ENCODE measurements at regions not wholly inside any gene's neighbourhood (a gene's known extent, or its start where the extent isn't known, plus 50 kb on each side); places are given as distances from the start of the nearest gene placed in this dataset.

DNA sequence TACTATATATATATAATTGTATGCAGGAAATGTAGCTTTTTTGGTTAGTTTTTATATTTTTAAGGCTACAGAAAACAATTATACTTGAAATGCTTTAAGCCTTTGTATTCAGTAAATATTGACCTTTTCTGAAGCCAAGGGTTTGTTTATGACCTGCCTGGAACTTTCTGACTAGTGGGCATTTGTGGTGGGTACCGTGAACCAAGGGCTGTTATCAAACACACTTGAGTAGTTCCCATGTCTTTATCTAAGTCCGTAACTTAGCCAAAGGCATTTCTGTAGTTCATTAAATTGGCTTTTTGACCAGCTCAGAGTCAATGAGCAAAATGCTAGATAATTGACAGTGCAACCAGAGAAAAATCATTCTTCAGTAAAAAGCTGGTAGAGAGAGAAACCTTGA, 1444.2 kb upstream of the SLC10A2 start:
- TF ChIP-seq EZH2 (IDR thresholded peaks at IDR 0.05; ENCODE audit: insufficient read depth, poor library complexity, severe bottlenecking) (no peak), EZH2phosphoT487 (IDR thresholded peaks at IDR 0.05; ENCODE audit: insufficient read depth, low read depth) (no peak)
